HuH-7 (cell line): ENCODE measurements at regions not wholly inside any gene's neighbourhood (a gene's known extent, or its start where the extent isn't known, plus 50 kb on each side); places are given as distances from the start of the nearest gene placed in this dataset.

Source experiments
- DNase-seq: peaks from one replicate; pipeline ENCODE4 v3.0.0; 2011; ENCODE audit warnings: low spot score

DNA sequence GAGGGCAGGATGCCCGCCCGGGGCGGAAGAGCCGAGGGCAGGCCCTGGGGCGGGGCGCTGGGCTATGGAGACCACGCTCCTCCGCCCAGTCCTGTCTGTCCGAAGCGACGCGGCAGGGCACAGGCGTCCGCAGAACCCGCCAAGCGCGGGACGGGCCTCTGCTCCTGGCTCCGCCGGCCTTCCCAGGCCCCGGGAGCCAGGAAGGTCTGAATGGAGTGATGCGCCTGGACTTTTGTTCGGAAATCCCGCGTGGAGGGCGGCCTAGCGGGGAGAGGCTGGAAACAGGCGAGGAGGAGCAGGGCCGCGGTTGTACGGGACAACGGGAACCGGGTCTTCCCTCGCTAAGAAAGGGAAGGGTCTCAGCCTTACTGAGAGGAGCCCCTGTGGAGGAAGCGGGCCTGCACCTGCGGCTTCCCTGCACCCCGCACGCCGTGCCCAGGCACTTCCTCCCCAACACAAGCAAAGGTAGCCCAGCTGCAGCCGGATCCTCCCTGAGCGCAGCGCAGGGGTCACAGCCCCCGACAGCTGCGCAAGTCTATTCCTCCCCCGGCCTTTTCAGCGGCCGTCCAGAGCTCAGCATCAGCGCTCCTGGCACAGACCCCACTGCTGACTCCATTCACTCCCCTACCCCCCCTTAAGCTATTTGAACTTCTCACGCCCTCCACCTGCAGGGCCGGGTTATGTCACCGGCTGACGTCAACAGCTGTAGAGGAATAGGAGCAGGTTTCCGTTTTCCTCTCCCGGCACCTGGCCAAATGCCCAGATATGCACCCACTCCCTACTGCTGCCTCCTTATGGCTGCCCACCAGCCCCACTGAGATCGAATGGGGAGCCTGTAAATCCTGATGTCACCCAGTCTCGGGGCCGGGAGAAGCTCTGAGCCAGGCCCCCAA, 143.2 kb upstream of the RET start:
- no peak for DNase-seq

DNA sequence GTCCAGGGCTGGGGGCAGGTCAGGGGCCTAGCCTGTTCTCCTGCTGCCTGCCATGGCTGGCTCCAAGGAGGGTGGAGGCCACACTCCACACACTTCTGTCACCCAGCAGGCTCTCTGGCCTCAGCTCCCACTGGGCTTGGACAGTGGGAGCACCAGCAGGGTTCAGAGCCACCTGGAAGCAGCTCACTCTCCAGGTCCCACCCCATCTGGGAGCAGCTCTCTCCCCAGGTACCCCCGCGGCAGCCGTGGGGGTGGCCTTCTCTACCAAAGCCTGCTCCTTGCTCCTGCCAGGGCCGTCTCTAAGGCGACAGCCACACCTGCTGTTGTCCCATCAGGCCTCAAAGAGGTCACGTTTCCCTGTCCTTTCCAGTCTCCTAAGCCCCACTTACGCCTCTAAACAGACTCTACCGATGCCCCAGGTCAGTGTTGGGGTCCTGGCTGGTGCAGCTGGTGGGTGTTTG, 142.5 kb upstream of the RET start:
- no peak for DNase-seq

DNA sequence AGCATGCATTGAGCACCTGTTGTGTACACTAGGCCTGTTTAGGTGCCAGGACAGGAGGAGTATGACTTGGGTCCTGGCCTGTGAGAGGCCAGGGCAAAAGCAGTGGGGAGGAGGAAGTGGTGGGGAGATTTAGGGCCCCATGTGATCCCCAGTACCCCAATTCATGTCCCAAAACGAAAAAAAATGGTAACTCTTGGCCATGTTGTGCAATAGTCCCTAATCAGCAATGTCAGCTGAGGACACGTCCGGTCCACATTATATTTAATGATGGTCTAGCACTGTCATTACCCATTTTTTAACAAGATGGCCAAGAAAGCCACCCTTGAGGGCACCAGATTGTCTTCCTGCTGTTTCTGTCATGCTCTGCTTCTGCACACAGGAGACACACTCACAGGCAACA, 142.0 kb upstream of the RET start:
- DNase-seq: no peak

DNA sequence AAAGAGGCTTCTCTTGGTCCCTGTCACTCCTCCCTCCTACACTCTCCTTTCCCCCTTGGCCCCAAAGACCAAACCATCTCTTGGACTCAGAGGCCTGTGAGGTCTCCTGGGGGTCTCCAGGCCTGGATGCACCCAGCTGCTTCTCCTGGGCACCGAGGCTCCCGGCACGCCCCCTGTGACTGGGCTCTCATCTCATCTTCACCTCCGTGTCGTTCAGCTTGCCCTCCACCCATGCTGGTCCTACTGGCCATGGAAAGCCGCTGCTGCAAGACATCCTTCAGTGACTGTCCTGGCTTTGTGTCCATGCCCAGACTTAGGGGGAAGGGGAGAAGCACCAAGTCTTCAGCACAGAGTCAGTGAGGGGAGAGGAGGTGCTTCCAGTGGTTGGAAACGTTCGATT, 141.4 kb upstream of the RET start:
- no peak for DNase-seq

DNA sequence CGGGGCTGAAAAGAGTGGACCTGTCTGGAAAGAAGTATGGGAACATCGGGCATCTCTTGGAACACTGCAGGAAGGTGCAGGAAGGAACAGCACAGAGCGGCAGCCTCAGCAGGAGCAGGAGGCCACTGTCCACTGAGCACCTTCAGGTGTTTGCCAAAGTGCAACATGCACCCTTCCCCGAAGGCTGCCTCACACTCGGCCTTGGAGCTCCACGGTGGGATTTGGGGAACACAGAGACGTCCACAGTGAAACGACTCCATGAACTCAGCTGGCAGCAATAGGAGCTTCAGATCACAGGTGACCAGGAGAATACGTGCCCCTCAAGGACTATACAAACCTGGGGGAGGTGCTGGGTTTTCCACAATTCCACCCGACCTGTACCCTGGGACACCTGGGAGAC, 140.3 kb upstream of the RET start:
- DNase-seq: no peak

DNA sequence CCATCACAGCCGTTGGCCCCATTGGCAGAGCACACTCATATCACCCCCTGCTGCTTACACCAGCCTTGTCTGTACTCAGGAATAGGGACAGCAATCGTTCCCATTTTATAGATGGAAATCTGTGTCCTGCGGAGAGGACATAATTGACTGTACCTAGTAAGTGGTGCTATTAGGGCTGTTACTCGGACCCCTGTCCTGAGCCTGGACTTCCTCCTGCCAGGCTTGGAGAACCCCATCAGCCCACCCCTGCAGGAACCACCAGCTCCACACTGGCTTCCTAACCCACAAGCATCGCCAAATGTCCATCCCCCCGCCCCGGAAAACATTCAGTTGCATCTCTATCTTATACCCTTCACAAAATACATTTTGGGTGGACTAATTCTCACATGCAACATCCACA, 139.8 kb upstream of the RET start:
- DNase-seq: no peak

DNA sequence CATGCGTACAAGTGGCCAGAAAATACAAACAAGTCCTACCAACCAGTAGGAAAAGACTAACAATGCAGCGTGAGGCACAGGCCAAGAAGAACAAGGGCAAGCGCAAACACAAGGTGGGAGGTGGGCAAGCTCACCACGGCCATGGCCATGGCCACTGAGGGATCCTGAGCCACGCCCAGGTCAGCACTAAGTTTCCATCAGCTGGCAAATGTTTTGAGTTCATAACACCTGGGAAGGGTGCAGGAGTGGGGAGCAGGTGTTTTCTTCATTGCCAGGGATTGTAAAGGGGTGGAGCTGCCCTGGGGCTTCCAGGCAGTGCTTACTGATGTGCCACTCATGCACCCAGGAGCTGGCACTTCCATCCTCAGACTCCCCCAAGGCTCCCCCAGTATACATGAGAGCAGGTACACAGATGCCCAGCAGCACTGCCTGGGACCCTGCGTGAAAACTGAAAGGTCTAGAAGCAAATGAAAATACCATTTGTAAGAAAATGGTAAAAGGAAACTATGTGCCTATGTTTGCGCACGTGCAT, 139.2 kb upstream of the RET start:
- DNase-seq: no peak

DNA sequence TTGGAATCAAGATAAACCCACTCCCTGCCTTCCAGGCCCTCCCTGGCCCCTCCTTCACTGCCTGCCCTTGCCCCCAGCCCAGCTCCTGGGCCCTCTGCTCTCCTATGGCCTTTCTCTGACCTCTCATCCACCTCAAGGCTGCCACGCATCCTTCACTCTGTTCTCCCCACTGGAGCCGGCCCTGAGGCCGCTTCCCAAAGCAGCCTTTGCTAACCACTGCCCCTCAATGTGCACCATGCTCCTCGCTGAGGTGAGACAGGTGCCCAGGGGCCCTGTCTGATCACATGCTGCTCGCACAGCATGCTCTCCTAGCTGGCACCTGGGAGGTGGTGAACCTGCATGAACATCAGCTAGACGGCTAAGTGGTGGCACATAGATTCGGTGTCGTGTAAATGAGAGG, 138.5 kb upstream of the RET start:
- DNase-seq: no peak

DNA sequence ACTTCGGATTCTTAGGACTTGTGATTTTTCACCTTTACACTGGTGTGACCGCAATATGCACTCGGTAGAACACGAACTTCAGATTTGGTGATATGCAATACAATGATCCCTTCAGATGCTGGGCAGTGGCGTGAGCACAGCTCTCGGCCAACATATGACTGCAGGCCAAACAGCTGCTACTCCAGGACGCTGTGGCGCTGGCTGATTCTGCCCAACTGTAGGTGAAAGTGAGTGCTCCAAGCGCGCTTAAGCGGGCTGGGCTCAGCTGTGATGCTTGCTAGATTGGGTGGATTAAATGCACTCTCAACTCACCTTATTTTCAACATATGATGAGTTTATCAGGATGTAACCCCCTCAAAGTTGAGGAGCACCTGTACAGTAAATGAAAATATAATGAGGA, 137.6 kb upstream of the RET start:
- no peak for DNase-seq

DNA sequence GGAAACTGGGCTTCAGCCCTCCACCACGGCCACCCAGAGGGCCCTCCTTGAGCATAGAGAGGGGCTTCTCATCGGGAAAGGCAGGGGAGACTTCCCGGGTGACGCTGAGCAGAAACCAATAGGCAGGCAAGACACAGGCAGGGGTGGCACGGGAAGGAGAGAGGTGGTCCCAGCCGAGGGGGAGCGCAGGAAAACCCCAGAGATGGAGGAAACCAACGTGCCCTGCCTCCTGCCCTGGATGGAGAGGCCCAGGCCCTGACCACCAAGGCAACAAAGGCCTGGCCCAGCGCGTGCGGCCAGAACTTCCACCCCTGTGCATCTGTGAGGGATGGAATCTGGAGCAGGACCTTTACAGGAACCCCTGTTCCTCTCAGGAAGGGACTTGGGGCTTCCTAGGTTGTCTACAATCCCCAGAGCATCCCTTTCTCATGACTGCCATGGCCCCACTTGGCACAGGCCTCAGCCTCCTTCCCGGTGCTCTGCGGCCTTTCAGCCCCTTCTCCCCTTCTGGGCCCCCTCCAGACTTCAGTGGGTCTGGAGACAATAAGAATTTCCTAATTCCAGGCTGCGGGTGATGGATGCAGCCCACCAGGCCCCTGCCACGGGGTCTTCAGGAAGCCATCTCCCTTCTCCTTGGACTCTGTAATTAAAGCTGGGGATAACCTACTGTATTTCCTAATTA, 137.0 kb upstream of the RET start:
- no peak for DNase-seq

DNA sequence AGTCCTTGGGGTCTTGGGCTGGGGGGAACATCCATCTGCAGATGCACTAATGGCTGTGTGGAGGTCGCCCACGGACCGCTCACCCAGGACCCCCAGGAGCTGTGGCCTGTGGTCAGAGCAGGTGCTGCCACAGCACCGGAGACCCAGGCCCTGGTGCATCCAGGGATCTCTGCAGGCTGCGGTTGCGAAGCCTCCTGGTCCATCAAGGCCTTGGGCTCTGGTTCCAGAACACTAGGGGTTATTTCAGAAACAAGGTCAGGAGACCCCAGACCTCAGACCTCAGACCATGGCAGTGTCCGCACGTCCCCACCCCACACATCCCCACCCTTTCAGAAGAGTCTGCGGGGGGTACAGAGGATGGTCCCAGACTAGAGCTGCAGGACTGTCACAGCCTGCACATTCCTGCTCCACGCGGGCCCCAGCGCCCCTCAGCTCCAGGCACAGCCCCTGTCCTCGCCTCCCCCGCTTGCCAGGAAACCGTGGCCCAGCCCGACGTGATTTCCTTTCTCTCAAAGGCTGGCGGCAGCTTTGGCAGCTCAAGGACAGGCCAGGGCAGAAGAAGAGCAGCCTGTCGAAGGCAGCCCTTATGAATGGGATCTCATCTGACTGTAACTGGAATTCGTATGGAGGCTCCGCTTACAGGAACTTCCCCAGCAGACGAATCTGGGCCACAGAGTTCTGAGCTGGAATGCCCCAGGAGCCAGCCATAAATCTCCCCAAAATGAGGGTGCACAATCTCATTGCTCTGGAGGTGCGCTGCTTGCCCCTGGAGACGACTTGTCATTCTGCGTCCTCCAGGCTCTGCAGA, 136.2 kb upstream of the RET start:
- no peak for DNase-seq

DNA sequence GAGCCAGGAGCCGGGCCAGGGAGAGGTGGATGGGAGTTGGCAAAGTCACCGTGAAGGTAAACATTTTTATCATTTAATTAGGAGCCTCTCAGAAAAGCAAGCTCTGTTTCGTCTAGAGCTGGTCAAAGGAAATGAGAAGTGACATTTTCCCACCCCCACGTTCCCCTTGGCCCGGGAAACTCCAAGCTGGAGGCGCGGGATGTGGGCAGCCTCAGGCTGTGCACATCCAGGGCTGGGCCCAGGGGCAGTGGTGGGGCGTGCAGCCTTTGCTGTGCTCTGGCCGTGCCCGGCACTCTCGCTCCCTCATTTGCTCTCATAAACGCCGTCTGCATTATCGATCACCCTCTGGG, 135.6 kb upstream of the RET start:
- DNase-seq: no peak

DNA sequence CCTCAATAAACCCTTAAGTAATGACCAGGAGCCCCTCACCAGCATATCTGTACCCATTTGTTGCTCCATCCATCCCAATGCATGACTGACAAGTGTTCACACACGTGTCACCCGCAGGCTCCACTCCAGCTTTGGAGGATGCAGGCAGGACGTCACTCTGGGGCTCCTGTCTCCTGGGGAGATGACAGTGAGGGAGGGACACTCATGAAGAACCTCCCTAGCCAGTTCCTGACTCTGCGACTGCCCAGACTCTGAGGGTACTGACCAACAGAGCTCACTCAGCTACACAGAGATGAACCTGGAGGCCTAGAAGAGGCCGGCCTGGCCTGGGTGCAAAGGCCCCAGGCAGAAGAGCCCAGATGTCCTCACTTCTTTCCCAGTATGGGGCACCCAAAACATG, 135.1 kb upstream of the RET start:
- DNase-seq: no peak

DNA sequence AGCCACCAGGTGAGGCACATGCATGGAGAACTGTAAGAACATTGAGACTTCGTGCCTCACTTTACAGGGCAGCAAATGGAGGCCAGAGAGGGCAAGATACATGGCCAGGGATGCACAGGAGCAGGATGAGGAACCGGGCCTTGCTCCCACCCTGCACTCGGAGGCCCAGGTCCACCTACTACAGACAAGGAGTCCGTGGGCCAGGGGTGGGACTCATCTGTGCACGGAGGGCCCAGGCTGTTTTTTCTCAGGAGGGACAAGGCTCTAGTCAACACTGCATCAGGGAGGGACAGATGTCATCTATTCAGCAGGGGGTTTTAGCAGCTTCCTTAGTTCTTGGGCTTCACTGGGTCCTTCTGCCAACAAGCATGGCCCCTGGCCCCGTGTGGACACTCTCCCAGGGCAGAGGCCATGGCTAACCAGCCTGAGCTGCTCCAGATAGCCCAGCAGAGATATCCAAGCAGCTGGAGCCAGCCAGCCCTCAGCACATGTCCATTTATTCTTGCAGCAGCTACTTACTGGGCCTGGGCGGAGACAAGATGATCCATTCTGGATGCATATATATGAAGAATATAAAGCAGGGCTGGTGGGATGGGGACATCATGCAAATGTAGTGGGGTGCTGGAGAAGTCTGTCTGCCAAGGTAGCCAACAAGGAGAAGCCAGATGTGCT, 134.5 kb upstream of the RET start:
- DNase-seq: no peak

DNA sequence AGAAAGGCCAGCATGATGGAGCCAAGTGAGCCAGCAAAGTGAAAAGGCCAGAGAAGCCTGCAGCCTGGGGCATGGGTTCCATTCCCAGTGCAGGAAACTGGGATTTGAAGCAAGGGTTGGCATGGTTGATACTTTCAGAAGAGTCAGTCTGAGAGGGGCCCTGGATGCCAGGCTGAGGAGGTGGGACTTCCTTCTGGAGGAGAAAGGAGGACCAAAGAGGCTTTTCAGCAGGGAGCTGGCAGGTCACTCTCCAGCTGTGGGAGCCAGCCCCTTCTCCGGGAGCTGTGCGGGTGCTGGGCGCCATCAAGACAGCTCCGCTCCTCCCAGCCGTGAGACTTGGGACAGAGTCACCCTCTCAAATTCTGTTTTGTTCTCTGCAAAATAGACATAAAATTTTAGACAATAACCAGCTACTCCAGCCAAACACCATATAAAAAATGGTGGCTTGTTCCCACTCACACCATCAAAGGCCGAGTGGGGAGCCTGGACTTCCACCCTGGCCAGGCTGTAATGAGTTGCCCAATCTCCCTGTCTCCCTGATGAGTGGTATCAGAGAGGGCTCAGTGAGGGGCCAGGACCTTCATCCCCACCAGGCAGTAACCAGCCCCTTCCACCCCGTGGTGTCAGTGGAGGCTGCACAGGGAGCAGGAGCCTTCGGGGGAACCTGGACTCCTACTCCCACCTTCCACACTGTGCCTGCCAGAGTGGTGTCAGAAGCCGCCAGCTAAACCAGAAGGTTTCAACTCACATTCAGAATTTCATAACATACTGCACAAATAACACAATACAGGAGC, 133.6 kb upstream of the RET start:
- DNase-seq: no peak

DNA sequence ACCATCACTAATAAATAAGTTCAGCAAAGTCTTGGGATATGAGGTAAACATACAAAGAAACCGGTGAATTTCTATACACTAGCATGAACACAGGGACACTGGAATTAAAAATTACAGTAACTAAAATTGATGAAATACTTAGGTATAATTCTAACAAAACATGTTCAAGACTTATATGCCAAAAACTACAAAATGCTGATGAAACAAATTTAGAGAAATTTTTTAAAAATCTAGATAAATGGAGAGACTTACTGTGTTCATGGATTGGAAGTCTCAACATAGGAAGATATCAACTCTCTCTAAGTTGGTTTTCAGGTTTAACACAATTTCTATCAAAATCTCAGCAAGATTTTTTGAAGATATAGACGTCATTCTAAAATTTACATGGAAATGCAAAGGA, 128.8 kb upstream of the RET start:
- no peak for DNase-seq

DNA sequence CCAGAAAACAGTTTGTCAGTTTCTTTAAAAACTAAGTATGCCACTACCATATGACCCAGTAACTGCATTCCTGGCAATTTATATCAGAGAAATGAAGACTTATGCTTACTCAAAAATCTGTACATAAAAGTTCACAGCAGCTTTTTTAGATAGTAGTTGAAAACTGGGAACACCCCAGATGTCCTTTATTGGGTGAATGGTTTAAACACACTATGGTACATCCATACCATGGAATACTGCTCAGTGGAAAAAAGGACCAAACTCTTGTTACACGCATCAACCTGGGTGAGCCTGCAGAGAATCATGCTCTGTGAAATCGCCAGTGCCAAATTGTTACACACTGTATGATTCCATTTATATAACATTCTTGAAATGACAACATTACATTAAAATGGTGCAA, 127.6 kb upstream of the RET start:
- no peak for DNase-seq

DNA sequence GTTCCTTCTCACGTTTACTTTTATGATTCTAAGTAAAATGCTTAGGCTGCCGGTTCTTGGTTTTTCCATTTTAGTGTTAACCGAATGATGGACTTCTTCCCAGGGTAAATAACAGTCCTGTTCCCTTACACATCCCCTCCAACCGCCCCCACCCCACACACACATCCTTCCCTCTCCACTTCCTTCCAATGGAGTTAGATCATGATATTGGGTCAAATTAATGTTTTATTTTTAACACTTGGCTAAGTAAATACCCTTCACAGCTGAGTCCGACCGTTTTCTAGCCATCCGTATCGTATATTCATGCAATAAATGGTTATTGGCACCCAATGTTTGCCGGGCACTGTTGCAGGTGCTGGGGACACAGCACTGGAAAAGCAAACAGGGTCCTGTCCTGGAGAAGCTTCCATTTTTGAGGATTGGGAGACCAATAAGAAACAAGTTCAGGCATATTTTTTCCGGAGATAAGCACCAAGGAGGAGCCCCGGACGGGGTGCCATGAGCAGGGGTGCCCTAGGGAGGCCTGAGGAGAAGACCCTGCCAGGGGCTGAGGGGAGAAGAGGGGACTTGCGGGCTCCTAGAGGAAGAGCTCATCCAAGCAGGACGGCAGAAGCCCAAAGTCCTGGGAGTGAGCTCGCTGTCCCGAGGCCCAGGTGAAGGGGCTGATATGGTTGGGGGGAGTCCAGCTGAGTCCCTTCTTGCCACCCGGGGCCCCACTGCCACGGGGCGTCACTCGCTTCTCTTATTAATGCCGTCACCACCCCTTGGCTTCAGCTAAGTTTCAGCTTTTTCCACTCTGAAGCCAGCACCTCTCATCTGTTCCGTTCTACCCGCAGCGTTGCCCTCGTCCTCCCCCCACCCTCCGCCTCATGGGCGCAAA, 126.0 kb upstream of the RET start:
- no peak for DNase-seq

DNA sequence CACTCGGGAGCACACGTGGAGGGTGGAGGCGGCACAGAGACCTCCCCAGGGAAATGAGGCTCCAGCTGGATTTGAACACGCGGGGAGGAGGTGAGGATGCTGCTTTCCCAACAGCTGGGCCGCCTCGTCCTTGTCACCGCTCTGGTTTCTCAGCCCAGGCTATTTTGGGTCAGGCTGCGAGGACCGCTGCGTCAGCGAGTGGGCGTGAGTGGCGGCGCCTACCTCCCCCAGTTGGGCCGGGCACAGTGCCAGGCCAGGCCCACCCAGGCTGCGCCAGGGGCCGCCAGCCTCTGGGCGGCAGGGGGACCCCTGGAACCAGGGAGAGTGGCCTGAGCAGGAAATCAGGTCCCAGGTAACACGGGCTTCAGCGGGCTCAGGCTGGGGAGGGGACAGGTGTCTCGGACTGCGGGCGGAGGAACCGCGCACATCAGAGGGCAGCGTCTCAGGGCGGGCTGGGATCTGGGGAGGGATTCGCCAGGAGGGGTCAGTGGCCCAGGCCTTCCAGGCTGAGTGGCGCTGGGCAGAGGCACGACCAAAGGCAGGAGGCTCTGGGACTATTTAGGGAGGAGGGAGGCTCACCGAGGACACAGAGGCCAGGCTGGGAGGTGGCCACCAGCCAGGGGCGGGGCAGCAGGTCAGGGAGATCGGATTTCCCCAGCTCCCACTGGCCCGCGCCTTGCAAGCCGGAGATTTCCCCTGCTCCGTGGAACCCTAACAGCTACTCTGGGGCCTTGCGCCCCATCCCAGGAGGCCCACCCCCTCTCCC, 125.2 kb upstream of the RET start:
- no peak for DNase-seq
